COLO829 (cell line): ENCODE measurements at regions not wholly inside any gene's neighbourhood (a gene's known extent, or its start where the extent isn't known, plus 50 kb on each side); places are given as distances from the start of the nearest gene placed in this dataset.
"Not testable (repeated sequence)": the region's sequence is repeated elsewhere in the genome, so short reads cannot be mapped to it uniquely, and the experiment has no call there.

Experiments
- DNase-seq: peaks from one replicate; pipeline ENCODE4 v3.0.0; 2012; ENCODE audit warnings: low spot score

DNA sequence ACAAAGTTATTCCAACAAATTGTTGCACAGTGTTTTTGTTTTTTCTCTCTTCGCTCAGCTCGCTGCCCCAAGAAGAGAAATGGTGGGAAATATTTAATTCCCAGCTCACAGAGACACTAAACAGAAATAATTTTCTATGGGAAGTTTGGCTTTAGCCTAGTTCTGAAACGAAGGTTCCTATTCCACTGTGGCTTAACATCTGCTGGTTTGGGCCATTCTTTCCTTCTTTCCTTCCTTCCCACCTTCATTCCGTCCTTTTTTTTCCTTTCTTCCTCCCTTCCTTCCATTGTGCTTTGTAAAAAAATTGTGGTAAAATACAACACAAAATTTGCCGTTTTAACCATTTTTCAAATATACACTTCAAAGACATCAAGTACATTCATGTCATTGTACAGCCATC, 393.5 kb upstream of the SOX9 start:
- no peak for DNase-seq

DNA sequence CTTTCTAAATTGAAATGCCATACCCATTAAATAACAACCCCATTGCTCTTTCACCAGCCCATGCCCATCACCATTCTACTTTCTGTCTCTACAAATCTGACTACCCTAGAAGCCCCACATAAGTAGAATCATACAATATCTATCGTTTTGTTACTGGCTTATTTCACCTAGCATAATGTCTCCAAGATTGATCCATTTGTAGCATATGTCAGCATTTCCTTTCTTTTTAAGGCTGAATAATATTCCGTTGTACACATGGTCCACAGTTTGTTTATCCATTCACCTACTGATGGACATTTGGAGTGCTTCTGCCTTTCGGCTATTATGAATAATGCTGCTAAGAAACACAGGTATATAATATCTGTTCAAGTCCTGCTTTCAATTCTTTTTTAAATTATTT, 393.1 kb upstream of the SOX9 start:
- no peak for DNase-seq

DNA sequence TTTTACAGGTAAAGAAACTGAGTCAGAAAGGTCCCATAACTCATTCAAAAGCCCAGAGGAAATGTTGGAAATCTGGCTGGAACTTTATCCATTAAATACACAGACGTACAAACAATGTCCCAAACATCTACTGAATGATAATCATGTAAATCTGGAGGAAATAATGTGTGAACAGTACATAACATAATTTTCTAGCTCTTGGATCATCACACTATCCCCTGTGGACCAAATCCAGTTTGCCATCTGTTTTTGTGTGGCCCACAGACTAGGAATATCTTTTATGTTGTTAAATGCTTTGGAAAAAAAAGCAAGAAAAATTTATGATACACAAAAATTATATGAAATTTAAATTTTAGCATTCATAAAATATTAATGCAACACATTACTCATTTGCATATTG, 389.9 kb upstream of the SOX9 start:
- DNase-seq = no peak

DNA sequence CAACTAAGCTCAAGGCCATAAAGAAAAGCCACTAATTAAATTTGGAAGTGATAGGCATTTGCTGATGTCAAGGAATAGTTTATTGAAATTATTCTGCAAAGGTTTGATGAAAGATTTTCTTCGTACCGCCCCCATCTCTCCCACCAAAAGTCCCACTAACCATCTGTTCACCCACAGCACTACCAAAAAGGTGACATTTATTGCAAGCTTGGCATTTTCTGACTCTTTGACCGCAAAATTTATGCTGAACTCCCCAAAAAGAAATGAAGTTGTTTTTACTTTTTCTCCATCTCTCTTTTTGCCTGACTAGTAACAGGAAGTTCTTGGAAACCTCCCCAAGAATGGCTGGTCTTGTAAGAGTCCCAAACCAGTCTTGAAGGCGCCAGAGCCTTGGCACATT, 384.9 kb upstream of the SOX9 start:
- no peak for DNase-seq

DNA sequence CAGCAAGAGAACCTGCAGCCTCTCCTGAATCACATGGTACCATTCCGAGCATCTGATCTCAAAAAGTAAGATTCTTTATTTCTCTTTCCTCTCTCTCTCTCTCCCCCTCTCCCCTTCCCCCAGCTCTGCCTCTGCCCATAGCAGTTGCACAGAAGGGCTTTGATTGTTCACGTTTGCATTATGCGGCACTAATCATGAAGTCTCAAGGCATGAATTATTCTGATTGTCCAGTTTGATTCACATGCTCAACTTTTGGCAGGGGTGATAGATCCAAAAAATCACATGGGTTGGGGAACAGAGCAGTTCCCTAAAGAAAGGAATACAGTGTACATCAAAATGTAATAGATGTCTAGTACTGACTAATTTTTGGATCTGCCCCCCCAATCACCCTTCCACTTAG, 380.0 kb upstream of the SOX9 start:
- DNase-seq = peak; percentile 4

DNA sequence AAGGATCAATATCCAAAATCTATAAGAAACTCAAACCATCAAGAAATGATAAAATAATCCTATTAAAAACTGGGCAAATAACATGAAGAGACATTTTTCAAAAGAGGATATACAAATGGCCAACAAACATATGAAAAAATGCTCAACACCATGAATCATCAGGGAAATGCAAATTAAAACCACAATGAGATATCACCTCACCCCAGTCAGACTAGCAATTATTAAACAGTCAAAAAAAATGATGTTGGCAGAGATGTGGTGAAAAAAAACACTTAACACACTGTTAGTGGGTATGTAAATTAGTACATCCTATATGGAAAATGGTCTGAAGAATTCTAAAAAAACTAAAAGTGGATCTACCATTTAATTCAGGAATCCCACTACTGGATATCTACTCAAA, 379.0 kb upstream of the SOX9 start:
- DNase-seq = no peak

DNA sequence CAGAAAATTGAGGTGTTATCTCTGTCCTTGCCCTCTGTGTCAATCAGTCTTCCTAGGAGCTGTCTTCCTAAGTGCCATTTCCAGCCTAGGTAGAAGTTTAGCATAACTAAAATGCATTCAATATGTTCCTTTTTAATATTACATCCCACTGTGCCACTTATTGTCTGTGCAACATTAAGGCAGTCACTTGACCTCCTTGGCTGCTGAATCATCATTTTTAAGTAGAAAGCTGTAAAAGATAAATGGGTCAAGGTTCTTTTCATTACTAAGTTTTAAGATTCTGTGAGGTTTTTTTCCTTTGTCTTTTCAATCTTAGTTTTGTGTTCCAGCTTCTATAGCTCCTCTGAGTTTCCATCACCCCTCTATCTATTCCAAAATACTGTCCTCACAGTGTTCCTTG, 371.9 kb upstream of the SOX9 start:
- no peak for DNase-seq

DNA sequence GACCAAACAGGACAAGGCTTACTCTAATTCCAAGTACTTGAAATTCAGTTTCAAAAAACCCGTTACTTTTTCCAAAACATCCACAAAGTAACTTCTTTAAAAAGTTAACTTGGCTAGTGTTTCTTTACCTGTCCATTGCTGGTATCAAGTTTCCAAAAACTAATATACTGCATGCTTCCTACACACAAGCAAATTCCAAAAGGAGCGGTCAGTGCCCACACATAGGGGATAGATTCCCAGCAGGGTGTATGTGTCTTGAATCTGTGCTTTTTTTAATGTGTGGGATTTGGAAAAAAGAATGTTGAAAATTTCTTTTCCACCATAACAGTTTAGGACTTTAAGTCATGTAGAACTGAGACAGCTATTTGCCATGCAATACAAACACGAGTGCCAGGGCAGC, 367.8 kb upstream of the SOX9 start:
- no peak for DNase-seq

DNA sequence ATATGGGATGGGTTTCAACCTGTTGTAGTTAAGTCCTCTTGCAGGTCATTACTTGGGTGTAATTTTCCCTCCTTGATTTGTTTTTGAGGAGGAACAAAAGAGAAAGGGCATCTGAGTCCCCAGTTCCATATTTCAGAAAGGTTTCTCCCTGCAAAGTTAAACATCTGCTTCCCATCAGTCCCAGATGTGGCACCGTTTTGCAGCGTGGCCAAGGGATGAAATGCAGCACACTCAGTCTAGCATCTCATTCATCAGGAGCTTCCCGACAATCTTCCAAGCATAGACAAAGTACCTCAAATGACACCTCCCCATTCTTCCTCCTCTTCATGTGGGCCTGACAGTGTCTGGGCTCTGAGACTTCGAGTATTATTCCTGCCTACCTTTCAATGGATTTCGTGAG, 363.7 kb upstream of the SOX9 start:
- no peak for DNase-seq

DNA sequence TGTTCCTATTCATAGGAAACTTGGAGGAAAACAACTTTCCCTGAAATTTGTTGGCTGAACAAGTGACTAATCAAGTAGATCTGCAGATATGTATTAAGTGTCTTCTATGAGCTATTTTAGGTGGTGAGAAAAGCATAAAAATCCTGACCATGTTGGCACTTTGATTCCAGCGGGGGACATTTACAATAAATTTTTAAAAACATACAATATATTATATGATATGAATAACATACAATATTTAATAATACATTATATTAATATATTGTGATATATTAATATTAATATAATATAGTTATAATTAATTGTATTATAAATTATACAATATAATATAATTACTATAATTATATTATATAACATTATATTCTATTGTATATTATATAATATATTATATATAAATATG, 362.9 kb upstream of the SOX9 start:
- DNase-seq = no peak

DNA sequence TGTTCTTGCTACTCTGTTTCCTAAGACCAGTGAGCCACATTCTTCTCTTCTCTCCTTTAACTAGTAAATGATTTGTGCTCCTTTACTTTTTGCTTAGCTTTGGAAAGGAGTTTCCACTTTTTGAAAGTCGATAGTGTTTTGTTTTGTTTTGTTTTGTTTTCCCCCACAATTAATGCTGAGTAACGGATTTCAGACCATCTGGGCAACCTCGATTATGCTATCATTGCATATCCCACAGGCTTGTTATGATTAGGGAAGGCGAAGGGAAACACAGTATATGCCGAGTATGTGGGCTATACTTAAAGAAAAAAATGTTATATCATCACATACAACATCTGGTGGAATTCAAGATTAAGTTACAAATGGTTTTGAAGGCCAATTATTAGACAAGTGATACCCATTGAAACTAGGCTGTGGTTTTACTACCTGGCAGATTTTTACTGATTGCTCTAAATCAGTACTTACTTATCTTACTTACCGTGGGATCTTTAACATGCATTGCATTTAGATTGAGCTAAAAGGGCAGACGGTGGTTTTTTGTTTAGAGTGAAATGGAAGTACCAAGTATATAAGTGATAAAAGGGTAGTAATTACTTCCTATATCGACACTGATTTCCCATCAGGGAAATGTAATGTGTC, 361.3 kb upstream of the SOX9 start:
- no peak for DNase-seq

DNA sequence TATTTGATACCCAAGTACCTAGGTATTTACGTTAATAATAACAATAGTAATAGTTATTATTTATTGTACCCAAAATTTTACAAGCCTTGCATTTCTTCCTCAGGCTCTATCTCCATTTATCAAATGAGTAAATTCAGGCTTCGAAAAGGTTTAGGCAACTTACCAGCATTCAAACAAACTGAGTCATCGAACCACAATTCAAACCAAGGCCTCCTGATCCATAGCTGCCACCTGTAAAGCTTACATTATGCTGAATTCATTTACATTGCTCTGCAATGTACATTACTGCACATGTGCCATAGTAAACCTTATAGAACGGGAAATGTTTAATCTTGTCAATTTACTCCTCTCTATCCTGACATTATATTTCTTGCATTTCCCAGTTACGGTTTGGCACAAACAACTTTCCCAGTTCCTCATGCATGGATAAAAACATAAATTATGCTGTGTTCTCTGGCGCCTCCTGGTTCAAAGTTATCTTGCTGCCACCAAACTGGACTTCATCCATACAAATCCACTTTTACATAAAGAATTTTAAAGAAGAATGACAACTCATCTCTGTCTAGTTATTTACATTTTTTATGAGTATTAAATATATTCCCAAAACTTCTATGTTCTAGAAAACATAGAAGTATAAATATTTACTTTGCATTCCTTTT, 360.6 kb upstream of the SOX9 start:
- DNase-seq = no peak

DNA sequence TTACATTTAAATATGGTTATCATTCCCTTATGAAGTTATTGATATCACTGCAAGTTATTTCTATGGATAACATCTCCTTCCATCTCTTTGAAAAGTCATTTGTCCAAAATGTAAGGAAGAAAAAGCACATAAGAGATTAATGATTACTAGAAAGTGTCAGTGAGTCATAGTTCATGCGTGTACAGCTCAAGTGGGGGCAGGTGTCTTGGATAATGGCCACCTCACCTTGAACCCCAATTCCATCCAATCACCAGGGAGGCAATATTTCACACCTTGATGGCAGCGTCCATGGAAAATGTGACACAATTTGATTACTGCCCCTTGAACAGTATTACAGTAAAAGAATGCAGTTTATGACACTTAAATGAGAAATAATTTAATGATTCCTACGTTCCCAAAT, 358.3 kb upstream of the SOX9 start:
- DNase-seq = no peak

DNA sequence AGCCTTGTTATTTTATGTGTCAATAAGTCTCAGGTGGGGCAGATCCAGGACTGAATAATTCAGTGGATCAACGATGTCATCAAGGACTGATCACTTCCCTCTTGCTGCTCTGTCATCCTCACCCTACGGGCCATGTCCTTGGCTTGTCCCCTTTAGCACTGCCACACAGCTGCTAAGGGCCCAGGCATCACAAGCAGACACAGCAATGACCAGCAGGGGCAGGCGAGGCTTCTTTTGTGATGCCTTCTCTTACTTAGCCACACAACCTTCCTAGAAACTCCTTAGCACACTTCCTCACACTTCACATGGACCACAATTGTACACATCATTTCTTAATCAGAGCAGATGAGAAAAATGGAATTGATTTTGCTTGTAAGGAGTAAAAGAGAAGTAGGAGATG, 356.3 kb upstream of the SOX9 start:
- no peak for DNase-seq

DNA sequence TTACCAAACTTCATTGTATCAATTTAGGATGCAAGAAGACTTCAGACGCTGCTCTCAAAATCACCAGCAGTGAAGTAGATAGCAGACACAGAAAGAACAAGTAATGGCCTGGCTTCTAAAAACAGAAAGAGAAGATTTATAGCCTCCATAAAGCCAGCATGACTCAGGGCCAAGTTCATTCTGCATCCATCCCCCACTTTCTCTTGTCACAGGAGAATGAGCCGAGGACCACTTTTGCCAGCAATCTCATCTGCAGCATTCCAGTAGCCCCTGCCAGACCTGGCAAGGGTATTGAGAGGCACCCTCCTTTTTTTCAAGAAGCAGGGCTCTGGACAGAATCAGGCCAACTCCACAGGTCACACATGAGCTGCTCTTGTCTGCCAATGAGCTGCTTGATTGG, 355.4 kb upstream of the SOX9 start:
- DNase-seq = no peak

DNA sequence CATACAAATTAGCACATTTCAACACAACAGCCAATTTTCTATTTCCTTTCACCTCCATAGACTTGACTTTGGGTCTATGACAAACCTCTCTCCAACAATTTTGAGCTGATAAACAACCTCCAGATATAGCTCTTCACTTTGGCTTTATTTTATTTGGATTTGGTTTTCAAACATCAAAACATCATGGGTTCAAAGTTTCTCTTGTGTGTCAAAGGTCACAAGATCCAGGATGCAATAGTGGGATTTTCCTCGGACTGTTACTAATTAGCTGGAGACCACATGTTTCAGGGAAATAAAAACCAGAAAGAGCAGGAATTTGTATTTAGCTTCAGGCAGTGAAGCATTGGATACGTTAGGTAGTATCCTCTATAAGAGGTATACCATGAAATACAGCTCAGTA, 351.0 kb upstream of the SOX9 start:
- no peak for DNase-seq

DNA sequence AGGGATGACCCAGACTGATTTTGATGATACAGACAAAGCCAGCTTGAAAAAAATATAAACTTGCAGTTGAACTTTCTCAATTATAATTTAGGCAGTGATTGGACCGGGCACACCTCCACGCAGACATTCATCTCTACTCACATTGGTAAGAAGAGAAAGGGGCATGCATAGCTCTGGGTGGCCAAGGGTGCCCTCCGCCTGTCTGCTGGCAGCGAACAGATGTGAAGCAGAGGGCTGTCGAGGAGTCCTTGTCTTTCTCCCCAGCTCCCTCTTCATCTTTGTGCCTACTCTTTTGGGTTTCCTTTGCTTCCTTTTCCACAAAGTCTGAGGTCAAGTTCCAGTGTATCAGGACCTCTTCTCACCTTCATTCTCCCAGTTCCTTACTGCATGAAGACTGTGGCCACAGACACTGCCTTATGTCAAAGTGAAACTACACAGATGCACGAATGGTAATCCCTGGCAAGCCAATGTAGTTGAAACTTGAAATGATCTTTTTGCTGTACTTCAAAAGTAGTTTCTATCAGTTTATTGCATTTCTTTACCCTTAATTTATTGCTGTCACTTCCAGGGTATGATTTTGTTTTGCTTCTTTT, 343.7 kb upstream of the SOX9 start:
- DNase-seq = no peak

DNA sequence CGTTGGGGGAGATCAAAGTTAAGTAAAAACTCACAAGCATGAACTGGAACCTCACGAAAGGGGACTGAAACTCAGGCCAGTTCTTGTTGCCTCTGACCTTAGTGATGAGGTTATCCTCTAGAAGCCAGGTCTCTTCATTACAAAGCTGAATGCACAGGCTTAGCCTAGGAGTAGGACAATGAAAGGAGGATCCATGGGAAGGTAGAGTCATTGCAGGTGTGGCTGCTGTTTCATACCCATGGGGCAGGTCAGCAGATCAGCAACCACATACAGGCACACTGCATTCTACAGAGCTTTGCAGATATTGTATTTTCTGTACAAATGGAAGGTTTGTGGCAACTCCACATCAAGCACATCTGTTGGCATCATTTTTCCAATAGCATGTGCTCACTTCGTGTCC, 341.3 kb upstream of the SOX9 start:
- no peak for DNase-seq

DNA sequence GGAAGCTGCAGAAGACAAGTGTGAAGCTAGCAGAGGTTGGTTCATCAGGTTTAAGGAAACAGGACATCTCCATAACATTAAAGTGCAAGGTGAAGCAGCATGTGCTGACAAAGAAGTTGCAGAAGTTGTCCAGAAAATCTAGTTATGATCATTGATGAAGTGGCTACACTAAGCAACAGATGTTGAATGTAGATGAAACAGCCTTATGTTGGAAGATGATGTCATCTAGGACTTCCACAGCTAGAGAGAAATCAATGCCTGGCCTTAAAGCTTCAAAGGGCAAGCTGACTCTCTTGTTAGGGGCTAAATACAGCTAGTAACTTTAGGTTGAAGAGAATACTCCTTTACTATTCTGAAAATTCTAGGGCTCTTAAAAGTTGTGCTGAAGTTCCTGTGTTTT, 340.2 kb upstream of the SOX9 start:
- DNase-seq = no peak

DNA sequence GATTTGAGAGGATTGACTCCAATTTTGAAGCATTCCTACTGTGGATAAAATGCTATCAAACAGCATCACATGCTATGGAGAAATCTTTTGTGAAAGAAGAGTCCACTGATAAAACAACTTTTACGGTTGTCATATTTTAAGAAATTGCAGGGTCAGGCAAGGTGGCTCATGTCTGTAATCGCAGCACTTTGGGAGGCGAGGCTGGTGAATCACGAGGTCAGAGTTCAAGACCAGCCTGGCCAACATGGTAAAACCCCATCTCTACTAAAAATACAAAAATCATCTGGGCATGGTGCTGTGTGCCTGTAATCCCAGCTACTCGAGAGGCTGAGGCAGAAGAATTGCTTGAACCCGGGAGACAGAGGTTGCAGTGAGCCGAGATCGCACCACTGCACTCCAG, 338.8 kb upstream of the SOX9 start:
- DNase-seq = not testable (repeated sequence)

DNA sequence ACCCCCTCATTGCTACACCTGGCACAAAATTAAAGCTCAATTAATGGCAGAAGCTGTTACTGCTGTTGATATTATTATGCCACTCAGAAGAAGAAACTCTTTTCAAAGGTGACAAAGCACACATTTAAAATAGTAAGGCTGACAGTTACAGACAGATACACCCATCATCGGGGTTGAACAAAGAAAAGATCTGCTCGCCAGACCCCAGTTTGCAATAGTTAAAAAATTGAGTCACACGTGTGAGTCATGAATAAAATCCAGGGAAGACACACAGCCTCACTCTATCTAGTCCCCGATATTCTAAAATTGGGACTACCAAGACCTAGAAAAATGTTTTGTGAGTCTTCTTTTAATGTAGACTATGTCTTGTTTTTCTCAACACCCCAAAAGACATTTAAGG, 330.0 kb upstream of the SOX9 start:
- no peak for DNase-seq

DNA sequence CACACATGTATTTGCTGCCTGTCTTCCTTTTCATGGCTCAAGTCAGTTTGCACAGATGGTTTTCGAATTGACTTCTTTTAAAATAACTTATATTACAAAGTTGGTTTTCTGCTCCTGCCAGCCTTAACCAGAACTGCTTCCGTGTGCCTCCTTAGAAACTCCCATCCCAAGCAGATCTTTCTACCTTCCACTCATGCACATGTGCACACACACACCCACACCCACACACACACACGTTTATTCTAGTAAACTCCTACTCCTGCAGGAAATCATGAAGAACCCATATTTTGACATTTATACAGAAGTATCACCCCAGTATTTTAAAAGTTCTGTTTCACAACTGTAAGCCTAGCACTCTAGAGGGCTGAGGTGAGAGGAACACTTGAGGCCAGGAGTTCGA, 329.5 kb upstream of the SOX9 start:
- DNase-seq = no peak

DNA sequence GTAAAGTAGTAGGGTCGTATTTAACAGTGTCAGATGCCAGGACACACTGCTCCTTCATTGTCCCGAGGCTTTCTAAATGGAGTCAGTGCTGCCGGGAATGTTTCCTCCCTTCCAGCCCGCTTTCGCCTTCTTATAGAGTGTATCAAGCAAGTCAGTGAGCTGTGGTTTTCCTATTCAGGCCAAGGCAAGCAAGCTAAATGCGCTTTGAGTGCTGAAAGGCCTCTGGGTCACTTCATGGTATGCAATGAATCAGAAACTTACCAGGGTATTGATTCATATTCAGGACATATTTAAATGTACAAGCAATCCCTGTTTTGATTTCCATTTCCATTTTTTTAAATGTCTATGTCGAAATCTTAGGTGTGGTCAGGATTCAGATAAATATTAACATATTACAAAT, 327.9 kb upstream of the SOX9 start:
- DNase-seq = no peak

DNA sequence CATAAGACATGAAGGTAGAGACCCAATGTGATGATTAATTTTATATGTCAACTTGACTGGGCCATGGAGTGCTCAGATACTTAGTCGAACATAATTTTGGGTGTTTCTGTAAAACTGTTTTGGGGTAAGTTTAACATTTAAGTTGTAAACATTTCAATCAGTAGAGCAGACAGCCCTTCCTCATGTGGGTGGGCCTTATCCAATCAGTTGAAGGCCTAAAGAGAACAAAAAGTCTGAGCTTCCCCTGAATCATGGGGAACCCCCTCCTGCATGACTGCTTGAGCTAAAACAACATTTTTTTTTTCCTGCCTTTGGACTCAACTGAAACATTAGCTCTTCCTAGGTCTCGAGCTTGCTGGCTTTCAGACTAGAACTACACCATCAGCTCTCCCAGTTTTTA, 327.3 kb upstream of the SOX9 start:
- DNase-seq = no peak
